ENCODE measurements at regions not wholly inside any gene's neighbourhood (a gene's known extent, or its start where the extent isn't known, plus 50 kb on each side); places are given as distances from the start of the nearest gene placed in this dataset.

DNA sequence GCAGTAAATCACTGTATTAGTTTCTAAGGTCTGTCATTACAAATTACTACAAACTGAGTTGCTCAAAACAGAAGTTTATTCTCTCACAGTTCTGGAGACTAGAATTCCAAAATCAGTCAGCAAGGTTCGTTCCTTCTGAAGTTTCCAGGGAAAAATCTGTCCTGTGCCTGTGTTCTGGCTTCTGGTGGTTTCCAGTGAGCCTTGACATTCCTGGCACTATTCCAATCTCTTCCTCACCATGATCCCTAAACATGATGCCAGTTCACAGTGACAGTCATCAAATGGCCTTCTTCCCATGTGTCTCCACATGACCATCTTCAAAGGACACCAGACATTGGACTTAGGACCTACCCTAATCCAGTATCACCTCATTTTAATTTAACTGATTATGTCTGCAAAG is 351.4 kb downstream of the PLK2 start:
- dilution Hi-C loops (cut with MboI; ENCODE audit: extremely low pct_ligation_motif_present, low sequenced_read_pairs): no loop called here
- Histone ChIP-seq H3K4me1 (ENCODE audit: control insufficient read depth, extremely low read depth, insufficient read depth, low read length) (peaks cover 2% of the 10 kb centered on the region), H4K20me1 (ENCODE audit: control insufficient read depth, extremely low read depth, insufficient read depth, low read length) (no peaks in the 10 kb centered on the region), H3K27me3 (ENCODE audit: control insufficient read depth, extremely low read depth, insufficient read depth, low read length) (no peaks in the 10 kb centered on the region), H3K27ac (ENCODE audit: control insufficient read depth, insufficient read depth, low read length) (no peak overlapping the region), H2AFZ (ENCODE audit: control insufficient read depth, low read length) (no peak overlapping the region), H3K36me3 (ENCODE audit: control insufficient read depth in 2 of 2, extremely low read depth in 1 of 2, insufficient read depth in 2 of 2, low read length in 2 of 2) (no peaks in the 10 kb centered on the region), H3K9me3 (ENCODE audit: control insufficient read depth, low read depth, low read length) (no peaks in the 10 kb centered on the region), H3K9ac (ENCODE audit: control insufficient read depth, extremely low read depth, insufficient read depth, low read length) (no peak overlapping the region), H3K4me3 (ENCODE audit: control insufficient read depth in 2 of 3, extremely low read depth in 1 of 3, insufficient read depth in 2 of 3, low read depth in 1 of 3, low read length in 3 of 3) (no peak overlapping the region), H3K79me2 (ENCODE audit: control insufficient read depth, insufficient read depth, low read length) (no peaks in the 10 kb centered on the region), H3K9me1 (ENCODE audit: control insufficient read depth, extremely low read depth, insufficient read depth, low read length) (no peaks in the 10 kb centered on the region), H3K4me2 (ENCODE audit: control insufficient read depth, extremely low read depth, insufficient read depth, low read depth, low read length) (no peak overlapping the region)
- DNase-seq (ENCODE audit: low read depth, low spot score): no peak
- TF ChIP-seq, protein P1, sequence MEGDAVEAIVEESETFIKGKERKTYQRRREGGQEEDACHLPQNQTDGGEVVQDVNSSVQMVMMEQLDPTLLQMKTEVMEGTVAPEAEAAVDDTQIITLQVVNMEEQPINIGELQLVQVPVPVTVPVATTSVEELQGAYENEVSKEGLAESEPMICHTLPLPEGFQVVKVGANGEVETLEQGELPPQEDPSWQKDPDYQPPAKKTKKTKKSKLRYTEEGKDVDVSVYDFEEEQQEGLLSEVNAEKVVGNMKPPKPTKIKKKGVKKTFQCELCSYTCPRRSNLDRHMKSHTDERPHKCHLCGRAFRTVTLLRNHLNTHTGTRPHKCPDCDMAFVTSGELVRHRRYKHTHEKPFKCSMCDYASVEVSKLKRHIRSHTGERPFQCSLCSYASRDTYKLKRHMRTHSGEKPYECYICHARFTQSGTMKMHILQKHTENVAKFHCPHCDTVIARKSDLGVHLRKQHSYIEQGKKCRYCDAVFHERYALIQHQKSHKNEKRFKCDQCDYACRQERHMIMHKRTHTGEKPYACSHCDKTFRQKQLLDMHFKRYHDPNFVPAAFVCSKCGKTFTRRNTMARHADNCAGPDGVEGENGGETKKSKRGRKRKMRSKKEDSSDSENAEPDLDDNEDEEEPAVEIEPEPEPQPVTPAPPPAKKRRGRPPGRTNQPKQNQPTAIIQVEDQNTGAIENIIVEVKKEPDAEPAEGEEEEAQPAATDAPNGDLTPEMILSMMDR (optimal IDR thresholded peaks at IDR 0.05 in 1 of 3, IDR thresholded peaks at IDR 0.05 in 1 of 3, conservative IDR thresholded peaks at IDR 0.05 in 1 of 3; ENCODE audit: extremely low read depth in 1 of 3, insufficient read depth in 2 of 3, low read length in 3 of 3): no peak
- no peak for TF ChIP-seq EZH2 (IDR thresholded peaks at IDR 0.05; ENCODE audit: low read length)
- FAIRE-seq: no peak

DNA sequence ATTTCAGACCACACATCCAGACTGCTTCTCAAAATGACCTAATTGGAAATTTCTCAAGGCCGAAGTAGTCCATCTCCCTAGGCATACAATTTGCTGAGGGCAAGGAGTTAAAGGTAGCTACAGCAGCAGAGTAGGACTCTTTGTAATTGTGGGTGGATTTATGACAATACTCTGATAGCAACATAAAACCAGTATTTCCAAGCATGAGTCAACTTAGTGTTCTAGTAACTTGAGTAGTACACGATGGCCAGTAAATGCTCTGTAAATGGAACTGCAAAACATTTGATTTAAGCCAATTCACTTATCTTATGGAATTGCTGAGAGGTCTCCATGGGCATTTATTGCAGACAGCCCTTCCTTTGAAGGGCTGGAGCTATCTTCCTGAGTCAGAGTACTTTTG is 352.2 kb downstream of the PLK2 start:
- Histone ChIP-seq H3K4me2 (ENCODE audit: control insufficient read depth, extremely low read depth, insufficient read depth, low read depth, low read length) (no peak overlapping the region), H4K20me1 (ENCODE audit: control insufficient read depth, extremely low read depth, insufficient read depth, low read length) (no peaks in the 10 kb centered on the region), H3K9ac (ENCODE audit: control insufficient read depth, extremely low read depth, insufficient read depth, low read length) (no peak overlapping the region), H3K9me1 (ENCODE audit: control insufficient read depth, extremely low read depth, insufficient read depth, low read length) (no peaks in the 10 kb centered on the region), H2AFZ (ENCODE audit: control insufficient read depth, low read length) (no peak overlapping the region), H3K9me3 (ENCODE audit: control insufficient read depth, low read depth, low read length) (no peaks in the 10 kb centered on the region), H3K4me1 (ENCODE audit: control insufficient read depth, extremely low read depth, insufficient read depth, low read length) (peaks cover 2% of the 10 kb centered on the region), H3K79me2 (ENCODE audit: control insufficient read depth, insufficient read depth, low read length) (no peaks in the 10 kb centered on the region), H3K27ac (ENCODE audit: control insufficient read depth, insufficient read depth, low read length) (no peak overlapping the region), H3K27me3 (ENCODE audit: control insufficient read depth, extremely low read depth, insufficient read depth, low read length) (no peaks in the 10 kb centered on the region), H3K4me3 (ENCODE audit: control insufficient read depth in 2 of 3, extremely low read depth in 1 of 3, insufficient read depth in 2 of 3, low read depth in 1 of 3, low read length in 3 of 3) (no peak overlapping the region), H3K36me3 (ENCODE audit: control insufficient read depth in 2 of 2, extremely low read depth in 1 of 2, insufficient read depth in 2 of 2, low read length in 2 of 2) (no peaks in the 10 kb centered on the region)
- dilution Hi-C loops (cut with MboI; ENCODE audit: extremely low pct_ligation_motif_present, low sequenced_read_pairs): no loop called here
- peak; percentile 39 for FAIRE-seq
- DNase-seq (ENCODE audit: low read depth, low spot score): no peak
- TF ChIP-seq EZH2 (IDR thresholded peaks at IDR 0.05; ENCODE audit: low read length): no peak
- TF ChIP-seq, protein P1 (optimal IDR thresholded peaks at IDR 0.05 in 1 of 3, IDR thresholded peaks at IDR 0.05 in 1 of 3, conservative IDR thresholded peaks at IDR 0.05 in 1 of 3; ENCODE audit: extremely low read depth in 1 of 3, insufficient read depth in 2 of 3, low read length in 3 of 3): no peak
